ENCODE measurements at regions not wholly inside any gene's neighbourhood (a gene's known extent, or its start where the extent isn't known, plus 50 kb on each side); places are given as distances from the start of the nearest gene placed in this dataset.

DNA sequence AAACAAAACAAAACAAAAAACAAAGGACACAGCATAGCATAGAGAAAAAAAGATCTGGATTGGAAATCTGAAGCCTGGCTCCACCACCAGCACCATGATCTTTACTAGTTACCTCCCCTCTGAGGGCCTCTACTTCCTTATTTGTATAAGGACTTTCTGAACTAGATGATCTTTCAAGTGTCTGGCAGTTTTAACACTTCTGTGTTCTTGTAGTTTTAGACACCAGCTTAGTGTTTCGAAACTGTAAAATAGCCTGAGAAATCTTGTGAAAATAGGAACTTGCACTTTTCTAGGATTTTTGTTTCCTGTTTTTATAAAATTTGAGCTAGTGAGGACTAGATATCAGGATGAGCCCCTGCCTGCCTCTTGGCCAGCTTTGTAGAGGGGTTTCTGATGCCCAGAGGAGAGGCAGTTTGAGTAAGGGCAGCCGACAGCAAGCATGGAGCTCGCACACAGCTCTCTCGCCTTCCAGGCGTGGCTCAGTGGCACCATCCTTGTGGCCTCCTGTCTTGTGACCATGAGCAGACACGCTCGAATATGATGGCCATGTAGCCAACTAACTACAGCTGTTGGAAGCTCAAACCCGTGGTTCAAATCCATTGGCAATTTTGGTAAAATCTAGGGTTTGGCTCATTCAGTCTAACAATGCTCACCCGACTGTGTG is 319.0 kb downstream of the KCNRG start:
- no peak for DNase-seq

DNA sequence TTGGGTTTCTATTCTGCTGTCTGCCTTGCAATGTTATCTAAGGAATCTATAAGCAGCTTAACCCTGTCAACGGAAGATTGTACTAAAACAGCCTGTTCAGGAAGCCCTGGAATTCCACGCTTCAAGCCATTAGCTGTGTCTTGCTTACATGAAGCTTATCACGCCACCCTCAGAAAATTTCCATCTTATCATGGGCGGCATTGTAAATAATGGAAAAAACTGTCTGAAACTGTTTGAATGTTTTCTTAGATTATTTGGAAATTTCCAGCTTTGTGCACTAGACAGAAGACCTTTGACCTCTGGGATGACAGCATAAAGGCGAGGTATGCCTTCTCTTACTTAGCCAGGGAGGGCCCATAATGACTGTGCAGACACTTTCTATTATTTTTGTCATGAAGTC is 319.7 kb downstream of the KCNRG start:
- no peak for DNase-seq

DNA sequence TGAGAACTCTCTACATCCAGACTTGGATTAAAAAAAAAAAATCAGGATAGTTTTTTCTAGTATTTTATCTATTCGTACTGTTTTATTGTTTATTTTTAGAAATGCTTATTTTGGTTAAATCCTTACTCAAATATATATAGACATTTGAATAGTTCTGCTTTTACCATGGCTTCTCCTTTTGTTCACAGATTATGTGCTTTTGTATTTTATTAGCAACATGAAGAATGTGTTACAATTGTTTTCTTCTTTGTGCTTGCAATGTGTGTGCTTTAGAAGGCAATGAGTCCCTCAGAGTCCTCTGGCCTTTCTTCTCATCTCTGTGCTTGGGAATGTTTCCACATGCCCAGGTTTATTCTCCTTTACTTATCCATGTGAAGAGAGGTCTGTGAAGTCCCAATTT is 324.0 kb downstream of the KCNRG start:
- no peak for DNase-seq

DNA sequence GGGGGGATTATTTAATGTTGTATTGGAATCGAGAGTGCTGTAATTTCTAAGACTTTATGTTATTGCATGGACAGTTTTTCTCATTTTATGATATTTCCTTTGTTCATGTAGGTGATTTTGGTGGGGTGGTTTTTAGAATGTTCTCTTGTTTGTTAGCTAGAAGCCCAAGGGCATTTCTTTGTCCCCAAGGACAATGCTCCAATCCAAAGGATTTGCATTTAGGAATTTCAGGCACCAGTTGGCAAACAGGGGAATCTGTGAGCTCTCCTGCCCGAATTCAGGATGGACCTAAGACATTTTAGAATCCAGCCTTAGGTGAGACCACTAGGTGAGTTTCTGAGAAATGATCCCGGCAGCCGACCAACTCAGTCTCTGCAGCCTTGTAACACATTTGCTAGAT is 324.9 kb downstream of the KCNRG start:
- DNase-seq, result no peak

DNA sequence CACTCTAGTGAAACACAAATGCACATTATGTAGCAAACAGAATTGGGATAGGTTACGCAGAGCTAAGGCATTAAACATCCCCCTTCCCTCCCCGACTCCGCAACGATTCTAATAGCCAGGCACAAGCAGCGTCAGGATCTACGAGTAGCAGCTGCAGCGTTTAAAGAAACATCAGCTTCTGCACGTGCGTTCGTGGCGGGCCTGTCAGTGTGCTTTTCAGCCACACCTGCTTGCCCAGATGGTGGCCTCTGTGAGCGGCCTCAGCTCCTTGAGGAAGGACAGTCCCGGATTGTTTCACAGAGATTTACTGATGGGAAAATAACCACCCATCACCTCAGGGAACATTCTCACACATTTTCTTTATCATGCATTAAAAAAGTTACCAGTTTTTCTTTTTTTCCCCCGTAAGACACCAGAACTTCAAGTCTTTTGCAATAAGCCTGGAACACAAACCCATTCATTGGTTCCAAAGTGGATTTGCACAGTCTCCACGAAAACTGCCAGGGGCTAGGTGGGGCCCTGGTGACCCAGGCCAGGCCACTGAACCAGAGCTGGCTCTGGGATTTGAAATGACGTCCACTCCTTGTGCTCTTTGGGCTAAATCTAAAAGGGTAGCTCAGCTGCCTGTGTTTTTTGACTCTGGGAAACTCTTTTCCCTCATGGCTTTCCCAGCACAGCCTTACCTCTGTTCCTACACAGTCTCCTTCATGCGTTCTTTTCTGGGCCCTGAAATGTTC is 325.5 kb downstream of the KCNRG start:
- no peak for DNase-seq

DNA sequence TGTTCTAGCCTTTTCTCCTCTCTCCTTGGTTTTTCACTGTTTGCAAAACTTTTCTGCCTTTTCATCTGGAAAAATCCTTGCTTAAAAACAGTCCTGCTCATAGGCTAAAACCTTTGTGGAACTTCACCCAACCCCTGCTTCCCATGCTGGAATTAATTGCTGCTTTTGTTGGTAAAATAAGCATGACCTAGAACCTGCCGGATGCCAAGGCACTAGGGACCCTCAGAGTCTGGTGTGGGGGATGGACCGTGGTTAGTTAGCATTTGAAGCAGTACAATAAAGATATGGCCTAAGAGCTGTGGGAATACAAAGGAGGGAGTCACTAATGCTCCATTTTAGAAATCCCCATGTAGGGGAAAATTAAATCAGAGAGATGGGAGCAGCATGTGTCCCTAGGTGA is 326.3 kb downstream of the KCNRG start:
- DNase-seq, result no peak

DNA sequence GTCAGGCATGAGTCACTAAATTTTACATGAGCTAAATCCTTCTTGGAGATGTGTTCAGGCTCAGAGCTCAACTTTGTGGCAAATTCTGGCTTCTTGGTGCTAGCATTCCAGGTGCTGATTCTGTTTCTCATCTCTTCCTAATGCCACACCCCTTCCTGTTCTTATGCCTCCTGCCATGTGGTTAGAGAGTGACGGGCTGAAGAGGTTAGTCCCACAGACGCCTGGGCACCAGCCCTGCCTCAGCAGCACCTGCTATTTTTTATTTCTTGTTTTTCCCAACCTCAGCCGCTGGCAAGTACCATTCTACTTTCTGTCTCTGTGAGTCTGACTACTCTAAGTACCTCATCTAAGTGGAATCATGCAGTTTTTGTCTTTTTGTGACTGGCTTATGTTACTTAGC is 329.5 kb downstream of the KCNRG start:
- DNase-seq, result no peak

DNA sequence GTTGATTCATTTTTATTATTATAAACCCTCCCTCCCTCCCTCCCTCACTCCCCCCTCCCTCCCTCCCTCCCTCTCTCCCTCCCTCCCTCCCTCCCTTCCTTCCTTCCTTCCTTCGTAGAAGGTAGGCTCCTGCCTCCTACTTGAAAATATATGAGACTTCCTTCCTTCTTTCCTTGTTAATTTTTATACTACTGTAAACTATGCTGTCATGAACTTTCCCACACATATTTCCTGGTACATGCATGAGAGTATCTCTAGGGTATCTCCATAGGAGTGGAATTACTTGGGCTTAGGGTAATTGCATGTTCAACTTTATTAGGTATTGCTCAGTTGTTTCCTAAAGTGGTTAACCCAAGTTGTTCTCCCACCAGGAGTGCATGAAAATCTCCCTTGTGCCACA is 330.6 kb downstream of the KCNRG start:
- no peak for DNase-seq

DNA sequence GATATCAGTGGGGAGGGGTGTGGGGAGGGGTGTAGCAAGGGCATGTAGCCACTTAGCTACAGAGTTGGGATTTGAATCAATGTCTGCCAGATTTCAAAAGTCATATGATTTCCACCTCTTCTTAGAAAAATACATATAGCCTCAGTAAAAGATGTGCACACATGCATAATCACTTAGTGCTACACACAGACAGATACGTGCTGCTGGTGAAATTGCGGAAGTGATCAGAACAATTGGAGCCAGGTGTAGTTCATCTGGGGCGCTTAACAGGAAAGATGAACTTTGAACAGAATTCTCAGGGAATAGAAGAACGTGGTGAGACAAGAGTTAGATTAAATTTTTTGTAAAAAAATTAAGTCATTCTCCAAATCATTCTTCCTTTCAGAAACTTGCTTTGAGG is 333.1 kb downstream of the KCNRG start:
- no peak for DNase-seq

DNA sequence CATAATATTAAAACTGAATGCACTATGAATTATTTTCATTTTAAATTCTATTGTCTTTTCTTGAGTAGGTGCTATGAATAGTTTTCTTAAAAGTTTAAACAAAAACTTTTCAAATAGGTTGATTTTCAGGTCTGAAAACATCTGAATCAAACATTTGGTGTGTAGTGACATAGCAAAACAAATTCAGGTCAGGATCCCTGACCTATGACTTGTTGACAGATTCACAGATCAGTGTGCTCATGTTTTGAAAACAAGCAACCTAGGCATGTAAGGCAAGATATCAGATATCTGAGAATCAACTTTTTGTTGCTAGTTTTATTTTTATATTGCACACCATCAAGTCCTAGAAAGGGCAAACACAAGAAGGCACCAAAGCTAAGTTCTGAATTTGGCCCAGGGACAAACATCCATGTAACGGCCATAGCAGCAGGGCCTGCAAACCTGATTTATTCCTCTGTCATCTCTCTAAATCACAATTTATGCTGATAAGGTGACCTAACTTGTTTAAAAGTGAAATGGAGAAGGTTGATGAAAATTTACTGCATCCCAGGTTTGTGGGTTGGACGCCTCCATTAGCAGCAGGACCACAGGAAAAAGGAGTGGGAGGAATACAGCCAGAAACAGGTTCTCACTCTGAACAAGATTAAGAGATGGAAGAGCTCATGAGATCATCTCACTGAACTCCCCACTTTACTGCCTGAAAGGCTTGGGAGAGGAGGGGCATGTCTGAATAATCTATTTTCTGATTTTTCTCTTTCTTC is 337.7 kb downstream of the KCNRG start:
- no peak for DNase-seq

DNA sequence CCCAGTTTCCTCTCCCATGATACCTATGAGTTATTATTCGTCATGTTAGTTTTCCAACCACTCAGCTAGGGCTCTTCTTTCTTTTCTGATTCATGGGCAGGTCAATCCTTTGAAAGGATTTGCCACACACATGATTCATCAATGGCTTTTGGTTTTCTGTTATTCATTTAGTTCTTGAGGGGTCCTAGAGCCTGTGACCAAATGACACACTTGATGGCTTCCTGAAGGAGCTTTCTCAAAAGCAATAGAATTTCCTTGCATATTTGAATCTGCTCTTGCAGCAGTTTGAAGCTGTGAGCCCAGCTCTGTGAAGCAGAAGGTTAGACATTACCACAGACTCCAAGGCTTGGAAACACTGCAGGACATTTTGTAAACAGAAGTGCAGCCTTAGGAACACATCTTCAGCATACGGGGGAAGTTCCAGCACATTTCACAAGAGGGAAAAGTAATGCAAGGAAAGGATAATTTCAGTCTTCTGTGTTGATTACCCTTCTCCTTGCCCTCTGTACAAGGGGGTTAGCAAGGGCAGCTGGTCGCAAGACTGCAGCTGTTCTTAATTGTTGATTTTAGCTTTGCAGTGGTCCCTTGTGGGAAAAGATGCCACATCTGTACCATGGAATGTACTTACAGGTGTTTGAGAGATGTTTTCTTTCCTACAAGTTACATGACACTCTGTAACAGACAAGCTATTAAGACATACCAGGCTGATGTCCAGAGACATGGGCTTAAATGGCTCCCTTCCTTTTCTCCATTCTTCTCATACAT is 338.6 kb downstream of the KCNRG start:
- no peak for DNase-seq

DNA sequence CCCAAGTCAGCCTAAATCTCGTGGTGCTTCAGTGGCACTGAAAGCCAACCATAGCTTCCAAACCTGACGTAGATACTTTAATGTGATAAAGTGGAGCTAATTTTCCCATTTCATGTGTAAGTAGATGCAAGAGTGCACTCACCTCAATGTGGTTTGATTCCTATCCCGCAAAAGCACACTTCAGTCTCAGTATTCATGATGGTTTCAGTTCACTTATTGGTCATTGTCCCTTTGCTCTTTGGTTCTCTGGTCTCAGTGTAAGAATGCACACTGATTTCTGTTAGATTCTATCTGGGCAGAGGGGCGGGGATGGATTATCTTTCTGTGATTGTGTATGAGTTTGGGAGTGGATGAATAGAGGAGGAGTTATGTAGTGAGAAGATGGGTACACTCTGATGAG is 340.6 kb downstream of the KCNRG start:
- DNase-seq, result no peak

DNA sequence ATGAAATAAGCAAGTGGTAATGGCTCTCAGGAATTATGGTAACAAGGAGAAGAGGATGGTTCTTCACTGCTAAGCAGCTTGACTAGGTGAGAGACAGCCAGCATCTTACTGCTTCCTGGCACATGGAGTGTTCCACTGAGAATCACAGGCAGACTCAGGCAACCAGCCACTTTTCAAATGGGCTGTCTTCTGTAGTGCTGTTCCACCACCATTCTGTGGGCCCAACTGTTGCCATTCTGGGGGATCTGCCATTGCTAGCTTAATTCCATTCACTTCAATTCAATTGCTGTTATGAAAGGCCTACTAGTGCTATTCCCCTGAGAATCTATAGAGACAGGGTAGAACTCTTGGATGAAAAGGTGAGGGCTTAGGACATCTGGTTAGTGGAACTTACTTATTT is 341.9 kb downstream of the KCNRG start:
- DNase-seq, result no peak

DNA sequence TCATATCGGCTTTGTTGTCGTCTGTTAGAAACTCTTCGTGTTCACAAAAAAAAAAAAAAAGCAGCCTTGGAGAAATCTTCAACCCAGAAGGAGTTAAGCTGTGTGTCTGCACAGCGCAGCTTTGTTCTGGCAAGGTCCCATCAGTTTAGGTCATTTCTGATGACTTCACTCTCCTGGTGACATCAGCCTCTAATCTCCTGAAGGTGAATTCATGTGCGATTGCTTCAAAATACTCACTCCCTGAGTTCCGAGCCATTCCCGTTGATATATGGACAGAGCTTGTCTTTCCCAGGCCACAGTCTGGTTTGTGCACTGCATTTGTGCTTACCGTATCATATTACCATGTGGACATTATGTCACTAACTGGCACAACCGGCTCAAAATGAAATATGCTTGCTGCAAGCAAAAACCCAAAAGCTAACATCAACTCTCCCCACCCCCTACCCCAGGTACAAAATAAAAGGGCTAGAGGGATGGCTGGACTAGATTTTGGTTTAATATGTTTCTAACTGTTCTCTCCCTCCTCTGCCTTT is 342.4 kb downstream of the KCNRG start:
- DNase-seq, result no peak

DNA sequence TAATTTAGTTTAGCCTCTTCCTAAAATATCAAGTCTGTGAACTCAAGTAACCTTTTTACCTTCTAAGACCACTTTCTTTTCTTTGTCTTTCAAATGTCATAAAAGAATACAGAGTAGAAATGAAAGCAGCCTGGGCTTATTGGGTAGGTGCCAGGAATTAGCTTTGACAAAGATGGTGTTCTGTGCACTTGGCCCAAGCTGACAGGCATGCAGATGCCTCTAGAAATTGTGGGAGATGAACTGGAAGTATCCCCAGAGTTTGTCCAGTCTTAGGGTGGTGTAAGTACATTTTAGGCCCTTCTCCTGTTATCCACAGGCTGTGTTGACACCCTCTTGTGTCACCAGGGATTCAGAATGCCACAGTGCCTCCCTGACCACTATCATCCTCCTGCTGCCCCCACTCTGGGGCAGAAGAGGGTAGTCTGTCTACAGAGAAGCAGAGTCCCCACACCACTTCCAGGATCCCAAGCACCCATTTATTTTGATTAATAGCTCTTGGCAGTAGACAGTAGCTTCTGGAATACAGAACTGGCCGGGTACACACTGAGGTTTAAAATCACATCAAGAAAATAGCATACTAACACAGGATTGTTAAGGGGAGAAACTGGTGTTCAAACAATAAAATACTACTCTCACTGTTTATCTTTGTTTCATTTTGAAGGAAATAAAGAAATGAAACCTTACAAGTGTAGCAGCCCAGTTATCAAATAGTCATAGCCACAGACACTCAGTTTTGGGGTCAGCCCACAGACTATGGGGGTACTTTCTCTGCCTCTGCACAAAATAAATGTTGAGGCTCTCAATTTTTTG is 343.2 kb downstream of the KCNRG start:
- DNase-seq, result no peak

DNA sequence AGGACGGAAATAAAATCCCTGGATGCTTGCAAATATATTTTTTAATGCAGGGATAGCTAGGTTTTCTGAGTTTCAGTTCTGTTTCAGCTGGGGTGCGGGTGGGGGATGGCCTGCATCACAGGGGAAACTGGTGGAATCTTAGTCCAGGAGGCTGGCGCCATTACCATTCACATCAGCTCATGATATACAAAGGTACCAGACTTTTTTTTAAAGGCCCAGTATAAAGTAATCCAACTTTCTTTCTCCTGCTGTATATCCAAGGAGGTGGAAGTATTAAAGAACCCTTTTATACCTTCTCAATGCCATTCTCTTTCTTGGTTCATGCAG is 343.8 kb downstream of the KCNRG start:
- no peak for DNase-seq

DNA sequence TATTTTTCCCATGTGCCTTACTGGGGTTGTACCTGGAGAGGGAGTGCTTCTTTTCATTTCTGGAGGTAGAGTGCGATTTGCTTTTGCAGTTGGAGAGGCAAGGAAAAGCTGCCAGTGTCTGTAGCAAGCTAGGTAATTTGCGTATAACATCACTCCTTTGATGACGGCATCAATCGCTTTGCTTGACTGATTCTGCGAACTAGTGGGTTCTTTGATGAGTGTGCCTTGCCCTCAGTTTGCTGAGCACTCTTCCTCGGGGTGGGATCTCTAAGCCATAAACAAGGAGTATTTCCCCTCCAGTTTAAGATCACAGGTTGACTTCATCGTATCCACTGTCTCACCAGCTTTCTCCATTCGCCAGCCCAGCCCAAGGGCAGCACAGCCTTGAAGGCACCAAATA is 344.5 kb downstream of the KCNRG start:
- DNase-seq, result no peak

DNA sequence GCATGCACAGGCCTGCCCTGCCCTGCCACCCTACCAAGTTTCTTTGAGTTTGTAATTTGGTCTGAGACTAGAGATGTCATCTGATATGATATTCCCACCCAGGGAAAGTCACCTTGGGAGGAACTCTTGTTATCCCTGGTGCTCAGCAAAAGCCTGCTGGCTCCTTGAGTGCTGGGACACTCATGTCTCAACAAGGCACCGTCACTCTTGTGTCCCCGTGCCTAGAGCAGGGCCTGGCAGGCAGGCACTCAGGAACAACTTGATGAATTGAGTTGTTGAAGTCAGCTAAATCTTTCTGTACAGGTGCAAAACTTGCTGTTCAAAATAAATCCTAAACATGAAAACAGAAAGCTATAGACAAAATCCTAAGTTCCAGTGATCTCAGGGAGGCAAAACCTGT is 345.4 kb downstream of the KCNRG start:
- no peak for DNase-seq

DNA sequence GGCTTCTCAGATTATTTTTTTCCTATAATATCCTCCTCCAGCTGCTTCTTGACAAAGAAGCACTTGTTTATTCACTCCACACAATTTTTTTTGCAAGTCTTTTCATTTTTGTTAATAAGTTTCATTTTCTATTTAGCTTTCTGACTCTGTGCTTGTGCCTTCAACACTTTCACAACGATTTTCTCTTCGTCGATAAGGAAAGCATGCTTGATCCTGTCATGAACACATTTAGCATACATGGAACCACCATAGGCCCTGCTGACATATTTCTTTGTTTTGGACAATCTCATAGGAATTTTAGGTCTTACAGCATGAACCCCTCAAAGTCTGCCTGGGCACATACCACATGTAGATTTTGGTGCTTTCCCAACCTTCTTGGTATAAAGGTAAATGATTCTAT is 346.0 kb downstream of the KCNRG start:
- no peak for DNase-seq

DNA sequence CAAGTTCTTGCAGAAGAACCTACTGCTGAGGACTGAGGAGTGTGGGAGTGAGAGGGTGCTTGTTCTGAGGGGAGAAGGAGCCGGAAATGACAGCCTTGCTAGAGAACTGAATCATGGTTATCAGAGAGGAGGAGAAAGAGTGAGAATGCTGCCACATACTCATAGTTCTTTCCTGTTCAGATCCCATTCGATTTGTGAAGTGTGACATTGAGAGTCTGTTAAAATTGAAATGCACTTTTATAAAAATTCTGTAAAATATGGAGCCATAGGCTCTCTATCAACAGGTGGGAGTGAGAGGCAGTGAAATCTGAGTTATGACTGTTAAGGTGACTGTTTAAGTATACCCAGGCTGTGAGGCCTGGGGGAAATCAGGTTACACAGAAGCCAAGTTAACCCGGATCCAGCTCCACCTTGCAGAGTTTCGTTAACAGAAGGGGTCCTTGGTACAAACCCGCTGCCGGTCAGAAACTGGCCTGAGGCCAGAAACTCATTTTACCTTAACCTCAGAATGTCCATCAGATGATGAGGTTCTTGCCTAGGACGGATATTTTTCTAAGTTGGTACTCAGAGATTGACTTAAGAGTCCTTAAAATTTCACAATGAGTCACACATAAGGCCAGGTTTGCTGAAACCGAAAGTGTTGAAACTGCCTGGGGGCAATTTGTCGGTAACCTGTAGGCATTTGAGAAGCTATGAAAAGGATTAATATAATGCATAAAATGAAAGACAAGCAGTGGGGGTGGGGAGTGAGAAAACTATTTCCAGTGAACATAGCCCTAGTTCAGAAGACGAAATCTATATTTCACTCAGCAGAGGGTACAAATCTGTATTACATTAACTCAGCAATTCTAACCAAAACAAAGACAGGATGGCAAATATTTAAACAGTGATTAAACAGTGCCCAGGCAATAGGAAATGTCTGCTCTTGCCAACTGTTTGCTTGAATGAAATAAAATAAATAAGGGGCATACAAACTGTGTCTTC is 350.5 kb downstream of the KCNRG start:
- no peak for DNase-seq

DNA sequence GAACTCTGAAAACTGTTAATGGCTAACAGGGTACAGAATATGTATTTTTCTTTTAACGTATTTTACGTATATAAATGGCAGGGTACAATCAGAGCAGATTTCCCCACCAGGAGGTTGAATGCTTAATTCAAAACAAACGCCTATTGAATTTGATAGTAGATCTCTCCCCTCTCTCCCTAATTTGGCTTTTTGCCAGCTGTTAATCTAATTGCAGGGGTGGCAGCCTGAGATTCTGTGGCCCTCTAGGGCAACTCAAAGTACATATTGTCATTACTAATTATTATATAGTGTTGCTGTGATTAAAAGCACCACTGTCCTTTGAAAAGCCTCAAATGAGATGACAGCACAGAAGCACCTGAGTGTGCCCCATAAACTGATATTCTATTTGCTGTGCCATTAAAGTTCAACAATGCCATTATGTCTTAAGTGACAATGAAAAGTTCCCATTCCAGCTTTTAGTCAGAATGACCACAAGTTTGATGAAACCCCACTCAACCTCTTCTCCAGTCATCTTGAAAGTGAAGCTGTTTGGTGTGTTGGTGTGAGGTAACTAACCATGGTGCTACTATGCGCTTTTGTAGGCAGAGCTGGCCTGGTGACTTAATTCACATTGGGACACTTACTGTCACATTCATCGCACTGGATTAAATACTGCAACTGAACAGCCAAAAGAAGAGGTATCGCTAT is 351.4 kb downstream of the KCNRG start:
- no peak for DNase-seq

Data from islet precursor cell (in vitro differentiated cells).